Panc1 (cell line): ENCODE measurements at regions not wholly inside any gene's neighbourhood (a gene's known extent, or its start where the extent isn't known, plus 50 kb on each side); places are given as distances from the start of the nearest gene placed in this dataset.

Experiments used
- ATAC-seq: fragments of 200-7000 bp; cut with Tn5 transposase; 2 replicates; pipeline ENCODE4 v1.9.1; 2020; ENCODE audit warnings: mild to moderate bottlenecking, moderate library complexity
- BruUV-seq: library from RNA; stranded (reverse); fragments of 400-500 nt; replicated peaks from 2 replicates; lab custom pipeline; 2021; lab: Mats Ljungman, UMichigan
- CTCF ChIA-PET: fragments of 300-600 bp; sonication (Branson Sonifier 250); formaldehyde crosslinking; loops from one replicate; lab custom pipeline; 2022; ENCODE audit warnings: antibody characterized with exemption; lab: Charles Lee
- POLR2A ChIA-PET: fragments of 300-600 bp; sonication (Branson Sonifier 250); formaldehyde crosslinking; loops from one replicate; lab custom pipeline; 2022; ENCODE audit warnings: antibody characterized with exemption; lab: Charles Lee
- DNase-seq: peaks from one replicate; pipeline ENCODE4 v3.0.0-alpha.2; 2010; ENCODE audit warnings: low read depth, low spot score
- H3K27ac ChIP-seq: 2 replicates; pipeline ENCODE4 v1.5.1; 2011; ENCODE audit warnings: mild to moderate bottlenecking, low read length, inconsistent platforms
- H3K27me3 ChIP-seq: fragments of 200-500 bp; sonication (Bioruptor generic); 2 replicates; pipeline ENCODE4 v1.6.0; 2014; ENCODE audit warnings: low read length, inconsistent platforms; ENCODE audit not compliant: control insufficient read depth, insufficient read depth
- H3K36me3 ChIP-seq: fragments of 200-500 bp; sonication (Bioruptor generic); 2 replicates; pipeline ENCODE4 v1.5.1; 2014; ENCODE audit warnings: inconsistent platforms, mild to moderate bottlenecking, low read length, moderate library complexity; ENCODE audit not compliant: control insufficient read depth, insufficient read depth
- H3K4me1 ChIP-seq: 2 replicates; pipeline ENCODE4 v1.5.1; 2011; ENCODE audit warnings: inconsistent platforms, mild to moderate bottlenecking, low read length, moderate library complexity; ENCODE audit not compliant: control insufficient read depth, insufficient read depth
- H3K4me3 ChIP-seq, 2 experiments: 2 replicates each; pipeline ENCODE4 v1.5.1; 2011 to 2012; ENCODE audit warnings: low read depth in 2 of 2, low read length in 2 of 2, mild to moderate bottlenecking in 2 of 2, inconsistent platforms in 1 of 2, moderate library complexity in 1 of 2
- H3K9me3 ChIP-seq: fragments of 200-500 bp; sonication (Bioruptor generic); 2 replicates; pipeline ENCODE4 v1.5.1; 2014; ENCODE audit warnings: low read depth, mild to moderate bottlenecking, inconsistent platforms, low read length, moderate library complexity; ENCODE audit not compliant: control insufficient read depth, insufficient read depth
- POLR2AphosphoS5 ChIP-seq: IDR thresholded peaks from 2 replicates; pipeline ENCODE4 v1.6.1; 2012; ENCODE audit warnings: mild to moderate bottlenecking, low read depth, low read length, moderate library complexity
- REST ChIP-seq, 2 experiments: IDR thresholded peaks; 2 replicates each; pipeline ENCODE4 v1.6.1; 2011 to 2012; ENCODE audit warnings: low read depth in 2 of 2, control low read depth in 1 of 2, low read length in 1 of 2, mild to moderate bottlenecking in 1 of 2, moderate library complexity in 1 of 2; ENCODE audit not compliant: insufficient read depth in 1 of 2
- SIN3A ChIP-seq: IDR thresholded peaks from 2 replicates; pipeline ENCODE4 v1.6.1; 2012; ENCODE audit warnings: low read depth, mild to moderate bottlenecking, low read length, moderate library complexity, borderline replicate concordance; ENCODE audit not compliant: insufficient read depth
- TCF7L2 ChIP-seq: IDR thresholded peaks from 2 replicates; pipeline ENCODE4 v1.6.1; 2011; ENCODE audit warnings: mild to moderate bottlenecking, low read depth, low read length, inconsistent platforms
- in situ Hi-C: cut with HindIII; loops from 2 replicates; pipeline ENCODE4 v1.10.0; 2016; ENCODE audit warnings: low sequenced_read_pairs, low pct_unique_long_range_greater_than_20kb
- intact Hi-C: fragments of 100-400 bp; cut with micrococcal nuclease; formaldehyde crosslinking; loops from one replicate; pipeline ENCODE4 v1.10.0; 2022; ENCODE audit not compliant: unreplicated experiment
- TF ChIP-seq, protein P1 (sequence below): fragments of 450-650 bp; IDR thresholded peaks from 2 replicates; pipeline ENCODE4 v1.5.1; 2017; ENCODE audit warnings: mild to moderate bottlenecking

GRCh38 chr13:57073983-57074382 lies 66.7 kb upstream of the PRR20A start:
- Histone ChIP-seq H3K4me1 (no peaks in the 10 kb centered on the region), H3K27me3 (no peaks in the 10 kb centered on the region), H3K36me3 (no peaks in the 10 kb centered on the region), H3K9me3 (no peaks in the 10 kb centered on the region), H3K4me3 (no peak overlapping the region), H3K27ac (no peak overlapping the region)
- TF ChIP-seq TCF7L2 (no peak), POLR2AphosphoS5 (no peak)
- in situ Hi-C loops (no loop called here), intact Hi-C loops (no loop called here)
- BruUV-seq, result no TSS peak
- ATAC-seq (no peak), DNase-seq (no peak)
- CTCF ChIA-PET, result no interaction called here
- POLR2A ChIA-PET, result no interaction called here

GRCh38 chr13:57075588-57075987 lies 65.1 kb upstream of the PRR20A start:
- H3K9me3 ChIP-seq, result no peaks in the 10 kb centered on the region
- DNase-seq (no peak), ATAC-seq (no peak)
- no peaks in the 10 kb centered on the region for H3K27me3 ChIP-seq
- TF ChIP-seq POLR2AphosphoS5 (no peak), SIN3A (no peak), TCF7L2 (no peak), REST (IDR thresholded peaks at IDR 0.05; ENCODE audit: insufficient read depth in 1 of 2, low read depth in 2 of 2, low read length in 1 of 2) (no peak)
- TF ChIP-seq, protein P1, sequence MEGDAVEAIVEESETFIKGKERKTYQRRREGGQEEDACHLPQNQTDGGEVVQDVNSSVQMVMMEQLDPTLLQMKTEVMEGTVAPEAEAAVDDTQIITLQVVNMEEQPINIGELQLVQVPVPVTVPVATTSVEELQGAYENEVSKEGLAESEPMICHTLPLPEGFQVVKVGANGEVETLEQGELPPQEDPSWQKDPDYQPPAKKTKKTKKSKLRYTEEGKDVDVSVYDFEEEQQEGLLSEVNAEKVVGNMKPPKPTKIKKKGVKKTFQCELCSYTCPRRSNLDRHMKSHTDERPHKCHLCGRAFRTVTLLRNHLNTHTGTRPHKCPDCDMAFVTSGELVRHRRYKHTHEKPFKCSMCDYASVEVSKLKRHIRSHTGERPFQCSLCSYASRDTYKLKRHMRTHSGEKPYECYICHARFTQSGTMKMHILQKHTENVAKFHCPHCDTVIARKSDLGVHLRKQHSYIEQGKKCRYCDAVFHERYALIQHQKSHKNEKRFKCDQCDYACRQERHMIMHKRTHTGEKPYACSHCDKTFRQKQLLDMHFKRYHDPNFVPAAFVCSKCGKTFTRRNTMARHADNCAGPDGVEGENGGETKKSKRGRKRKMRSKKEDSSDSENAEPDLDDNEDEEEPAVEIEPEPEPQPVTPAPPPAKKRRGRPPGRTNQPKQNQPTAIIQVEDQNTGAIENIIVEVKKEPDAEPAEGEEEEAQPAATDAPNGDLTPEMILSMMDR, result no peak
- H3K4me1 ChIP-seq, result no peaks in the 10 kb centered on the region
- POLR2A ChIA-PET, result no interaction called here
- intact Hi-C loops, result no loop called here
- H3K36me3 ChIP-seq, result no peaks in the 10 kb centered on the region
- CTCF ChIA-PET, result no interaction called here
- H3K27ac ChIP-seq, result no peak overlapping the region
- in situ Hi-C loops, result no loop called here
- no TSS peak for BruUV-seq
- H3K4me3 ChIP-seq, result no peak overlapping the region

GRCh38 chr13:57087006-57087405 lies 53.7 kb upstream of the PRR20A start:
- CTCF ChIA-PET, result no interaction called here

More at GRCh38 chr13:57087006-57087405, 53.7 kb upstream of the PRR20A start:
- Histone ChIP-seq H3K4me1 (no peaks in the 10 kb centered on the region), H3K4me3 (no peak overlapping the region), H3K27me3 (no peaks in the 10 kb centered on the region), H3K9me3 (no peaks in the 10 kb centered on the region), H3K27ac (no peak overlapping the region), H3K36me3 (no peaks in the 10 kb centered on the region)
- intact Hi-C loops (no loop called here), in situ Hi-C loops (no loop called here)
- TF ChIP-seq, protein P1, result no peak
- no peak for TF ChIP-seq REST (IDR thresholded peaks at IDR 0.05; ENCODE audit: insufficient read depth in 1 of 2, low read depth in 2 of 2, low read length in 1 of 2)
- TF ChIP-seq SIN3A, result no peak
- no peak for TF ChIP-seq TCF7L2
- no peak for TF ChIP-seq POLR2AphosphoS5
- ATAC-seq (no peak), DNase-seq (no peak)
- POLR2A ChIA-PET, result no interaction called here
- no TSS peak for BruUV-seq
